ENCODE measurements at regions not wholly inside any gene's neighbourhood (a gene's known extent, or its start where the extent isn't known, plus 50 kb on each side); places are given as distances from the start of the nearest gene placed in this dataset.
"Not testable (repeated sequence)": the region's sequence is repeated elsewhere in the genome, so short reads cannot be mapped to it uniquely, and the experiment has no call there.

GRCh38 chr13:33634546-33634982, 183.4 kb upstream of the RFC3 start:
- no peak for DNase-seq

DNA sequence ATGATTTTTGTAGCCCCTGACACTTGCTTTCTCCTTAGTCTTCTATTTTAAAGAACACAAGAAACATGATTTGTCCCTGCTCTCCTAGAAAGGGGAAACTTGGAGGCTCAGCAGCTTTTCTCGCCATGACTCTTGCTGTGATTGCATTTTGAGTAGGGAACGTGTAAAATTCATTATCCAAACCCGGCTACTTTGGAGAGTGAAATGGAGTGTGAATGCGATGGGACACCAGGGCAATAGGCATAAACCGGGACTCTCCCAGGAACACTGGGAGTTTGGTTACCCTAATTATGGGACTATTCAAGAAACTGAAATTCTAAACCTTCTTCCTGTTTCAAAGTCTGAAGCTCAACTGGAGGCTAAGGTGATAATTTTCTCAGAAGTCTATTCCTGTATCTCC, 181.7 kb upstream of the RFC3 start:
- no peak for DNase-seq

- no peak for DNase-seq
These were observed 180.8 kb upstream of the RFC3 start for GRCh38 chr13:33636955-33637670.

DNA sequence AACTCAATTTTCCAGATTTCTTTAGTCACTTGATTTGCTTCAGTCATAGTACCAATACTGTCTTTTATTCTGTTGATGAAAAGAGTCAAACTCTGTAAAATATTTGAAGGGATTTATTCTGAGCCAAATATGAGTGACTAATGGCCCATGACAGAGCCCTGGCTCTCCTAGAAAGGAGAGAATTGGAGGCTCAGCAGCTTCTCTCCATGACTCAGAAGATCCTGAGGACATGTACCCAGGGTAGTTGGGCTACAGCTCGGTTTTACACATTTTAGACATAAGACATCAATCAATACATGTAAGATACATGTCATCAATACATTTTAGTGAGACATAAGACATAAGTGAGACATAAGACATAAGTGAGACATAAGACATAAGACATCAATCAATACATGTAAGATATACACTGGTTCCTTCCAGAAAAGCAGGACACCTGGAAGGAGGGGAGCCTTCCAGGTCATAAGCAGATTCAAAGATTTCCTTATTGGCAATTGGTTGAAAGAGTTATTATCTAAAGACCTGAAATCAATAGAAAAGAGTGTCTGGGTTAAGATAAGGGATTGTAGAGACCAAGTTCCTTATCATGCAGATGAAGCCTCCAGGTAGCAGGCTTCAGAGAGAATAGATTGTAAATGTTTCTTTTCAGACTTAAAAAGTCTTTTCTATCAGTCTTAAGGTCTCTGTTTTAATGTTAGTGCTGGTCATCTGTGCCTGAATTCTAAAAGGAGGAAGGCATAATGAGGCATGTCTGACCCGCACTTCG, 179.8 kb upstream of the RFC3 start:
- DNase-seq, result no peak

- DNase-seq, result no peak
These were observed 178.8 kb upstream of the RFC3 start for GRCh38 chr13:33639158-33639557.

- DNase-seq, result peak in 1 of 2 experiments; percentile 14
These were observed 178.3 kb upstream of the RFC3 start for GRCh38 chr13:33639626-33640080.

- DNase-seq, result no peak
These were observed 177.1 kb upstream of the RFC3 start for GRCh38 chr13:33640832-33641231.

GRCh38 chr13:33642374-33643065, 175.4 kb upstream of the RFC3 start:
- no peak for DNase-seq

DNA sequence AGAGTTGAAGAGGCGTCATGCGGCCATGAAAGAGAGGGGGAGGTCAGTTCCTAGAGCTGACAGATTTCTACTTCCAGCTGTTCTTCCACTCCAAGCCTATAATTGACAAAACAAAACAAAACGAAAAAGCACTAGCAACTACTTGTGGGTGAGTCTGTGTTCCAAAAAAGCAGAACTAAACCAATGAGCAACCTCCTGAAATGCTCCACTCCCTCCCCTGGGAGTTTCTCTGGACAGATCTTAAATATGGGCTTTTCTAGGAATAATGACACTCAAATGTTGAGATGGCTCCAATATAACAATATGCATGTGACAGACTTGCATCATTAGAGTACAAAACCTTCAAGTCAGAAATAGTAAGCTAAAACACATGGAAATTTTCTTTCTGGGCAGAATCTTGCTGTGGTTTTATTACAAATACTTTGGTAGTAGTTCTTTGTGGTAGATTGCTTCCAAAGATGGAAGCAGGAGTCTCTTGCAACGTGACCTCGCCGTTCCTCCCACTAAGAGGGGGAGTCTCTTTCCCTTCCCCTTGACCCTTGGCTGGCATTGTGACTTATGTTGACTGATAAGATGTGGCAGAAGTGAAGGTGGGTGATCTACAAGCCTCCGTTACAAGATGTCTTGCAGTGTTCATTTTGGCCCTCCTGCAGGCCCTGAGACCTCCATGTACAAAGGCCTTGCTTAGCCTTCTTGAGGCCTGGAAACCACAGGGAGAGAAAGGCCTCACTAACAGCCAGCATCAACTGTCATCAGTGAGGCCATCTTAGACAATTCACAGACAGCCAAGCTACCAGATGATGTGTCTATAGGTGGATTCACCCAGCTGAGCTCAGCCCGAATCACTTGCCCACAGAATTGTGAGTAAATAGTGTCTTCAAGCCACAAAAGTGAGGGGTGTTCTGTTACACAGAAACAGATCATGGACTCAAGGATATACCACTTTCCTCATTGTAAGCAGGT, 173.1 kb upstream of the RFC3 start:
- DNase-seq, result no peak

GRCh38 chr13:33645591-33646554, 172.1 kb upstream of the RFC3 start:
- no peak for DNase-seq

- DNase-seq, result no peak
These were observed 168.6 kb upstream of the RFC3 start for GRCh38 chr13:33649212-33649878.

DNA sequence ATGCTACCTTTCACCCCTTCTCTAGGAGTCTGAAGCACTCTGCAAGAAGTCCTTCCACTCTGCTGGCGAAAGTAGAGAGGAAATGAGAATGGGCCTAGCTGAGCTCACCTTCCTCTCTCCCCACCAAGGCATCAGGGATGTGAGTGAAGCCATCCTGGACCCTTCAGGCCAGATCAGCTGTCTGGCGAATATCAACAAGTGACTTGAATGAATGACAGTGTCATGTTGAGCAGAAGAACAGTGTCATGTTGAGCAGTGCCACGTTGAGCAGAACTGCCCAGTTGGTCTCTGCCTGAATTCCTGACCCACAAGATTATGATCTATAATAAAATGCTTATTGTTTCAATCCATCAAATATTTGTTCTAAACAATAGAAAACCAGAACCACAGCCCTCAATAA, 166.2 kb upstream of the RFC3 start:
- DNase-seq, result no peak

DNA sequence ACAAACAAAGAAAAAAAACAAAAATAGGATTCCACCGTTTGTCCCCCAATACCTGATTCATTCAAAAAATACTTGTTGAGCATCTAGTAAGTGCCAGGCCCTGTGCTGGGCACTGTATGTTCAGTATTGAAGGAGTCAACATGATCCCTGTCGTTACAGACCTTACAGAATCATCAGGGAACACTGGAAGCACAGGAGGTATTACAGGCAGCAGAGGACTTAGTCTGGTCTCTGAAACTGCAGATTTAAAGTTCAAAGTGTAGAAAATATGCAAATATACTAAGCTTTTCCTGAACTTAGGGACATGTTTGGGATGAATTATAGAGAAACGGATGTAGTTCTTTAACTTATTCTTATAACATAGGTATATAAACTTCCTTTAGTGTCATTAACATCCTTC, 160.7 kb upstream of the RFC3 start:
- DNase-seq, result no peak

- DNase-seq, result no peak
These were observed 158.5 kb upstream of the RFC3 start for GRCh38 chr13:33659466-33659865.

DNA sequence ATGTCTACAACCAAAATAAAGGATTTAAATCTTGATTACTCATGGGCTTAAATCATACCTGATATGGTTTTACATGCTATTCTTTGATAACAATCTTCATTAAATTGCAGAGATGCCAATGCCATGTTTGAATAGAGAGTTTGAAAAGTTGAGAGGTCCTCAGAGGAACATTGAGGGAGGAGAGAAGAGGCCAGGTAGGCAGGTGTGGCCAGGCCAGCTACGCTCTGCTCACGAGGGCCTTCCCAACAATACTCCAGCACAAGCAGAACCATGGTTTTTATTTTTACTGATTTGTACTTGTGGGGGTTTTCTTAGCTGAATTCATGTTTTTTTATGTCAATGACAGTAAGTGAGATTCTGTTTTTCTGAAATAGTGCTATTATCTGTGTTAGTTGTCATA, 158.1 kb upstream of the RFC3 start:
- no peak for DNase-seq

GRCh38 chr13:33662392-33662791, 155.6 kb upstream of the RFC3 start:
- DNase-seq, result no peak

DNA sequence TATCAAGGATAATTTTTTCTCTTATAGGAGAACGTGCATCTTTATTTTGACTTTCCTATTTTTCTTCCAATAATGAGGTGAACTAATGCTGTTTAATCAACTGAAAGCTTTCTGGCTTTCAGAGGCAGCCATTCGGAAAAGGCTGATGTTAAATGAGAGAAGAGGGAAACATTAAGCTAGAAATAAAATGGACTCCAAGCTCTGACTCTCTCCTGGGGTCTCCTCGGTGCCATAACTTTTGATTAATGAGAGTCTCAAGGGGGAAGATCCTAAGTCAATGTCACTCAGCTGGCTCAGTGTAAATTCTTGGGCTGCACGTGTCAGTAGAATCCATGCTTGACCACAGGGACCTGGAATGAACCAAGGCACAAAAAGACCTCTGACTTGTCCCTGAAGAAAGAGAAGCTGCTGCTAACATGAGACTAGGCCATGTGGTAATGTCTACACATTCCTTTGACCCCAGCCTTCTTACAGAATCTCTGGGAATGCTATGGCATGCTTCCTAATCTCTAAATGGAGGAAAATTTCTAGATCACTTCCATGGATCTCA, 152.2 kb upstream of the RFC3 start:
- no peak for DNase-seq

- DNase-seq, result no peak
These were observed 146.4 kb upstream of the RFC3 start for GRCh38 chr13:33671560-33671959.

- DNase-seq, result not testable (repeated sequence)
These were observed 145.9 kb upstream of the RFC3 start for GRCh38 chr13:33672022-33672421.

Measured in activated CD4-positive, alpha-beta T cell treated with anti-CD3 and anti-CD28 coated beads, Interleukin-2, amount 50 U/mL, for 4 hours (primary cell).